Activated CD4-positive, CD25-positive, alpha-beta regulatory T cell treated with anti-CD3 and anti-CD28 coated beads, Interleukin-2, amount 50 U/mL, for 72 hours (primary cell): ENCODE measurements at regions not wholly inside any gene's neighbourhood (a gene's known extent, or its start where the extent isn't known, plus 50 kb on each side); places are given as distances from the start of the nearest gene placed in this dataset.
"Not testable (repeated sequence)": the region's sequence is repeated elsewhere in the genome, so short reads cannot be mapped to it uniquely, and the experiment has no call there.

Experiments used
- DNase-seq: peaks from one replicate; pipeline ENCODE4 v3.0.0; 2021

DNA sequence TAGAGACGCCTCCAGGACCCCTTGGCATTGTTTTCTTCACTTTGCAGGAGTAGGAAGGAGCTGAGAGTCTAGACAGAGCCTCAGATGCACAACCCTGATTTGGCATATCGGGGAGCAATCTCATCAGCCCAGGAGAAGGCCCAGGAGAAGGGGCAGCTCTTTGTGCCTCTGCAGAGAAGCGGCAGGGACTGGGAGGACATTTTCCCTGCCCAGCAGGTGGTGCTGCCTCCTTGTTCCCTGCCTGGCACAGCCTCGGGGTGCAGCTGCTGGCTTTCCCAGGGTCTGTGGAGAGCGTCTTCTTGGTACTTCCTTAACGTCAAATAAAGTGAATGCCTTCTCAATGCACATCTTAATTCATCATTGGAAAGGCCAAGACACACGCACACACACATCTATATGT lies 419.5 kb downstream of the TMEM121 start:
- DNase-seq = no peak

DNA sequence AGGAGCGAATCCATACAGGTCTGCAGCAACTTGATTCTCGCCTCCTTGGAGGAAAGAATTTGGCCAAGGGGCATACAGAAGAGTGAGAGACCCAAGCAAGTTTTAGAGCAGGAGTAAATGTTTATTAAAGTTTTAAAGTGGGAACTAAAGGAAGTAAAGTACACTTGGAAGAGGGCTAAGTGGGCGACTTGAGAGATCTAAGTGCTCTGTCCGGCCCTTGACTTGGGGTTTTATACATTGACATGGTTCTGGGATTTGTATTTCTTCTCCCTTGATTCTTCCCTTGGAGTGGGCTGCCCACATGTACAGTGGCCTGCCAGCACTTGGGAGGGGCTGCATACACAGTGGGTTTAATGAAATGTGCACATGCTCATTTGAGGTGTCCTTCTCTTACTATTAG lies 421.2 kb downstream of the TMEM121 start:
- DNase-seq = no peak

- not testable (repeated sequence) for DNase-seq
Measured at GRCh38 chr14:105948955-105949354, 422.6 kb downstream of the TMEM121 start.

- DNase-seq = not testable (repeated sequence)
Measured at GRCh38 chr14:105950364-105950892, 424.0 kb downstream of the TMEM121 start.

GRCh38 chr14:105951399-105951798 lies 425.0 kb downstream of the TMEM121 start:
- no peak for DNase-seq

DNA sequence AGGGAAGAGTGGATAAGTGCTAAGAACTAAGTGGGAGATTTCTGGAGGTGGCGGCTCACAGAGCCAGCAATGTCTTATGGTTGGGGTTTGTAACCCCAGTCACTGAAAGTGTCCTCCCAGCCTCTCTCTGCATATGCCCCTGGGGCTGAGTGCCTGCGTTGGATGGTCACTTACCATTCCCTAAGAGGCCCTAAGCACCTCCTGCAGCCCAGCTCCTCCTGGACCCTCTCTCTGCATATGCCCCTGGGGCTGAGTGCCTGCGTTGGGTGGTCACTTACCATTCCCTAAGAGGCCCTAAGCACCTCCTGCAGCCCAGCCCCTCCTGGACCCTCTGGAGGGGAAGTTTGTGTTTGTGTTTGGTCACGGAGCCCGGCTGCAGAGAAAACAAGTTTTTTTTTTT lies 425.8 kb downstream of the TMEM121 start:
- no peak for DNase-seq

DNA sequence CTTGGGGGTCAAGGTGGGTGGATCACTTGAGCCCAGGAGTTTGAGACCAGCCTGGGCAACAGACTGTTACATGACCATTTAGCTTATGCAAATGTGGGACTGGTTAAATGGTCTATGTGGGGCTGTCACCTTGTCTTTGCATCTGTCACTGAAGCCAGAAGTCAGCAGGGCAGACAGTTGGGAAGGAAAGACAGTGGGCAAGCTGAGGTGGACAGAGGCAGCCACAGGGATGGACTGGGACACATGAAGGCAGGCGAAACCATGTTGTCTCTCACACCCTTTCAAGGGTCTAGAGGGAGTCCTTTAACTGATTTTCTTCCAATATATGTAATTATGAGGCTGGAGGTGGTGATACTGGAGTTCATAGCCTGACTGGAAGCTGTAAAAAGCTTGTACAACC lies 426.4 kb downstream of the TMEM121 start:
- DNase-seq = no peak

- DNase-seq = not testable (repeated sequence)
Measured at GRCh38 chr14:105961625-105962024, 435.2 kb downstream of the TMEM121 start.

DNA sequence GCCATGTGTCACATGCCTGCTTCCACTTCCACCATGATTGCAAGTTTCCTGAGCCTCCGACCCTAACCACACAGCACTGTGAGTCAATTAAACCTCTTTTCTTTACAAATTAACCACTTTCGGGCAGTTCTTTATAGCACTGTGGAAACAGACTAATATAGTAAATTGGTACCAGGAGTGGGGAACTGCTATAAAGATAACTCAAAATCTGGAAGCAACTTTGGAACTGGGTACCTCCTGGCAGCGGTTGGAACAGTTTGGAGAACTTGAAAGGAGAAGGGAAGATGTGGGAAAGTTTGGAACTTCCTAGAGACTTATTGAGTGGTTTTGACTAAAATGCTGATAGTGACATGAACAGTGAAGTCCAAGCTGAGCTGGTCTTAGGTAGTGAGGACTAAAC lies 436.1 kb downstream of the TMEM121 start:
- no peak for DNase-seq

GRCh38 chr14:105968291-105968690 lies 441.9 kb downstream of the TMEM121 start:
- no peak for DNase-seq

- DNase-seq = not testable (repeated sequence)
Measured at GRCh38 chr14:105969026-105969425, 442.6 kb downstream of the TMEM121 start.

GRCh38 chr14:105970821-105971220 lies 444.4 kb downstream of the TMEM121 start:
- DNase-seq = not testable (repeated sequence)

DNA sequence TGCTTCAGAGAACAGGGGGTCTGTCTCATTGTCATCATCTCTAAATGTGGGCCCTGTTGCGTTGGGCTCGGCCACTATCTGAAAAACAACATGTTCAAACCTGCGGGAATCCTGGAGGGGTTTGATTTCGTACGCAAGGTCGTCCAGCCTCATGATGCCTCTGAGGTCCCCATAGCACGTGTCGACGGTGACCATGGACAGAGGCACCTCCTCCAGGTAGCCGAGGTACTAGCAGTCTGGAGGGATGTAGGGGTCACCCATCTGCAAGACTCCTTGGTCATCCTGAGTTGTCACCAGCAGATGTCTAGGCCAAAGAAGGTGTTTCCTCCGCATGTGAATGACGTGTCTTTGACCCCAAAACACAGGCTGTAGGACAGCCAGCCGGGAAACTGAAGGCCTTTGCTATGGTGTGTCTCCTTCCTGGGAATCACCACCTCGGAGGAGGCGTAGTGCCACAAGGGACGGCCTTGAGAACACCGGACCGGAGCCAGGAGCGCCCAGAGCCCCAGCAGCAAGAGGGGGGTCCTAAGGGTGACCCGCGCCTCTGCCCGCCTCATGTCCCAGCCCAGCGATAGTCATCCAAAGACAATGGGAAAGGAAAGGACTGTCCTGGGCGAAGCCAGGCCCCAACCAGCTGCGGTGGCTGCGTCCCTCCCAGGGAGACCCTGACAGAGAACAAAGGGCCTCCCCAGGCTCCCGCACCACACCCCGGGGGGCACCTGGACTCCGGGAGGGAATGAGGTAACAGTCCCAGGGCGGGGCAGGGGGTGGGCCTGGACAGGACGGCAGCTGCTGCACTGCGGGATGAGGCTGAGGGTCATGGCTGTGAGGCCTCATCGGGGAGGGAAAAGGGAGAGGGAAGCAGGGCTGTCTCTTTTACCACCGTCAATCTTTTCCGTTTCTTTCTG lies 445.5 kb downstream of the TMEM121 start:
- DNase-seq = no peak

GRCh38 chr14:105974902-105975301 lies 448.5 kb downstream of the TMEM121 start:
- peak; percentile 43 for DNase-seq

DNA sequence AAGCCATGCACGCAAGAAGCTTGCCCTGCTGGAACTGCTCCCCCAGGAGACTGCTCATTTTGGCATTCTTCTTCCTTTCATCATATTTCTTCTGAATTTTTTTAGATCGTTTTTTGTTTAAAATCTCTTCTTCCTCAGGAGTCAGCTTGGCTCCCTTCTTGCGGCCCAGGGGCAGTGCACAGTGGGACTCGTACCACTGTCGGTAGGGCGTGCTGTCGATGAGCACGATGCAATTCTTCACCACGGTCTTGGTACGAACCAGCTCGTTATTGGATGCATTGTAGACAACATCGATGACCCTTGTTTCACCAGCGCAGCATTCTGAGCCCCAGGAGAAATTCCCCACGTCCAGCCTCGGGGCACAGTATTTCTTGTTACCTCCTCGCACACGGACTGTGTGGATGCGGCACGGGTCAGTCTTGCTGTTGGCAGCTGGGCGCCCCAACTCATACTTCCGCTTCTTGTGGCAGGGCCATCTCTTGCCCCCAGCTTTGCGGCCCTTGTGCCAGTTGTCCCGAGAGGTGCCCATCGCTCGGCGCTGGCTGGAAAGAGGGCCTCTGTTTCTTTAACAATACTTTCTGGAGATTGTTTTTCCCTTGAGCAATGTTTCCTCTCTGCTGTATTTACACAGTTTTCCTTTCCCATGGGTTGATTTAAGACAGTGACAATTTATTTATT lies 452.4 kb downstream of the TMEM121 start:
- no peak for DNase-seq

DNA sequence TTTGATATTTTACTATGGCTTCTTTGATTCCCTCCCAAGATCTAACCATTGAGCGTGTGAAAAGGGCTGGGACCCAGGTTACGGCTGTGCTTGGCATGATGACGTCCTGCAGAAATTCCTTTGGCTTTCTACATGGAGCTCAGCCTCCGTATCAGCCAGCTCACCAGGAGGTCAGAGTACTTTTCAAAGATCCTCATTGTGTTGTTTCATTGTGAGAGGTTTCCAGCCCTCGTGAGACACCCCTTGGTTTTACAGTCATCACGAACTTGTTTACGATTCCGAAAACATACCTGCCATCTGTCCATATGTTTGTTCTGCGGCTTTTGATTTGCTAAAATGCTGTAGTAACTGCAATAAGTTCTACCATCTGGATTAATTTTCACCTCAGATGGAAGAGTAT lies 453.1 kb downstream of the TMEM121 start:
- no peak for DNase-seq

DNA sequence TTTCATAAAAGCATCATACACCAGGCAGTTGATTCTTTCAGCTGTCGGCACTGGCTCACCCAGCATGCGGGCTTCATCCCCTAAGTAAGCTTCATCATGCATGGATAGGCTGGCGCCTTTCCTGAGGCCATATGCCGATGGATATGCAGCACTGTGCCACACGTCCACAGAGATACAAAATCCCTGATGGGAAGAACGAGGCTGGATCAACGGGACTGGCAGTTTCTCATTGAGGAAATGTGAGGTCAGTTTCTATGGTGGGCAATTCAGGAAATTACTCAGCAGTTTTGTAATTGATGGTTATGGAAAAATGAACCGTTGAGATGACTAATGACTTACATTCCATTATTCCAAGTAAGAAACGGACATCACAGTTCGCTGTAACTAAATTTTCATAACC lies 453.8 kb downstream of the TMEM121 start:
- DNase-seq = no peak

DNA sequence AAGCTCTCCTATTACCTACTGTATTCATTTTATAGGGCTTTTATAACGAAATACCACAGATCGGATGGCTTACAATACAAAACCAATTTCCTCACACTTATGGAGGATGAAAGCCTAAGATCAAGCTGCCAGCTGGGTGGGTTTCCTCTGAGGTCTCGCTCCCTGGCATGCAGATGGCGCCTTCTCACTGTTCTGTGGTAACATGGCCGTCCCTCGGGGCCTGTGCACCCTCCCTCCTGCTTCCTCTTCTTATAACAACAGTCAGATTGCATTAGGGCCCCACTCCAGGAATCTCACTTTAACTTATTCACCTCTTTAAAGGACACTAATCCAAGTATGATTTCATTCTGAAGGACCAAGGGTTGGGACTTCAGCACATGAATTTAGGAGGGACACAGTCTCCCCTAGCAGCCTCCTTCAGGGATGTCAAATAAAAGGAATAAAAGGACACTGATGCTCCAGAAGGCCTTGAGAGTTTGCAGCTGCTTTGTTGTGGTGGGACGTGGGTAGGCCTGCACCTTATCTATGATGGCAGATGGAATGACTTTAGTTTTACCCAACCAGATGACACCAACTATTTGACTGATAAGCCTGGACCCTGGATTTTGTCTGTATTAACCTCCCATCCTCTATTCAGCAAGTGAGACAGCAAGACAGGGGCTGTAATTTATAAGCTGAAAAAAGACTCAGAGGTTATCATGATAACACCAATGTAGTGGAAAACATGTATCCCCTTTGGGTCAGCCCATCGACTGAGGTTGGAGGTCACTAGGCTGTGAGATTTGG lies 455.3 kb downstream of the TMEM121 start:
- not testable (repeated sequence) for DNase-seq

GRCh38 chr14:105982664-105983063 lies 456.3 kb downstream of the TMEM121 start:
- DNase-seq = no peak

GRCh38 chr14:105986894-105987284 lies 460.5 kb downstream of the TMEM121 start:
- no peak for DNase-seq

DNA sequence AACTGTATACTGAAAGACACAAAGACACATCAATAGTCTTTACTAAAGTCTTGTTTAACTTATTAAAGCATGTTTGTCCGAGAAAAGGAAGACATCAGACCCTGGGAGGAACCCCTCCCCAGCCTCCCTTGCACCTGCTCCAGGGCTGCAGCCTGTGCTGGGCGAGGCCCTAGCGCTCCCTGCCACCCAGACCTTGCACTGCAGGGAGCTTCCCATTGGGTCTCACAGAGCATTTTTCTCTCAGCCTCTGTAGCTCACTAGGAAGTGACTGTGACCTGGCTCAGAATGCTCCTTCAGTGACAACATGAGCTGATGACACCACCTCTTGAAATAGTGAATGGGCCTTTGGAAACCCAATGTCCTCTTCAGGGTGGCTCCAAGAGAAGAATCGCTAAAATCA lies 461.2 kb downstream of the TMEM121 start:
- DNase-seq = no peak

DNA sequence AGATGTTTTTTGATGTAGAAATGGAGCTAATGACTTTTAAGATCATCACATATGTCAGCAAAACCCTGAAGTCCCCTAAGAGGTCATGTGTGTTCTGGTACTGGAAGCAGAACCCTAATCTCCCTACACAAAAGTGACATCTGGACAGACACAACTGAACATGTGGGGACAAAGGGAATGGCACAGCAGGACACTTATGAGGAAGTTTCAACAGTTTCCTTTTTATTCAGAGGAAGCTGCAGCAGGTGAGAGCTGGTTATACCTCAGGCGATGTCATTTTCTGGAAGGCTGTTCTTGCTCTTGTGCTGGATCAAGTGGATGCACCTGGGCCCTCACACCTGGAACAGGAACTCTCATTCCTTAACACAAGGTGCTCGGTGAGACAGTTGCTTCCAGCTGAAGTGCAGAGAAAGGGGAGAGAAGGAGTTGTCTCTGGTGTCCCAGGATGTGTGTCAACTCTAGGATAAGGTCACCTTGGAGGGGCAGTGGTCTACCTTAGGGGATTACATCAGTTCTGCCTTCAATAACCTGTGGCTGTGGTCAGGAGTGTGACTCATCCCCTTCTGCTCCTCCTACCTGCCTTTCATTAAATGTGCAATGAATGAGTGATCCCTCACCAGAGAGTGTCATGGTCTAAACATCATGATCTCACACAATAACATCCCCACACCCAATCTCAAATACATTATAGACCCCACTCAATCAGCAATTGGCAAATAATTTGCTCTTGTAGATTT lies 463.4 kb downstream of the TMEM121 start:
- no peak for DNase-seq
